HG02610 (cell line): ENCODE measurements at regions not wholly inside any gene's neighbourhood (a gene's known extent, or its start where the extent isn't known, plus 50 kb on each side); places are given as distances from the start of the nearest gene placed in this dataset.
"Not testable (repeated sequence)": the region's sequence is repeated elsewhere in the genome, so short reads cannot be mapped to it uniquely, and the experiment has no call there.

ENCODE experiments used
- ATAC-seq: cut with Tn5 transposase; IDR thresholded peaks from one replicate; pipeline ENCODE4 v1.9.1; 2021; ENCODE audit warnings: mild to moderate bottlenecking, moderate library complexity; ENCODE audit not compliant: unreplicated experiment

DNA sequence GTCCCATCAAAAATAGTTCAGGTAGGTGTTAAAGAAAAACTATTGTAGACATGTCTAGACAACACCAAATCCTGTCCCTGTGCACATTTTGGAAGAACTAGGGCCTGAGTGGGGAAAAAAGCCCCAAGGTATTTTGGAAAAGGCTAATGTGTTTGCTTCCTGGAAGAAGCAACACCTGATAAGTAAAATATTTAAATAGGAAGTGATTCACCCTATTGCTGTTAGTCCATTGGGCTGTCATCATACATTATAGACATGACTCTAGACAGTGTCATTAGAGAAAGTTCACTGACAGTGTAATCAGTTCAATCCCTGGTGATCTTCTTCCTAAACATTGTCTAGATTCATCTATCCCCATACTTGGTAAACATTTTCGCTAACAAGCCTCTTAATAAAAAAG lies 465.3 kb downstream of the CBLN4 start:
- no peak for ATAC-seq

DNA sequence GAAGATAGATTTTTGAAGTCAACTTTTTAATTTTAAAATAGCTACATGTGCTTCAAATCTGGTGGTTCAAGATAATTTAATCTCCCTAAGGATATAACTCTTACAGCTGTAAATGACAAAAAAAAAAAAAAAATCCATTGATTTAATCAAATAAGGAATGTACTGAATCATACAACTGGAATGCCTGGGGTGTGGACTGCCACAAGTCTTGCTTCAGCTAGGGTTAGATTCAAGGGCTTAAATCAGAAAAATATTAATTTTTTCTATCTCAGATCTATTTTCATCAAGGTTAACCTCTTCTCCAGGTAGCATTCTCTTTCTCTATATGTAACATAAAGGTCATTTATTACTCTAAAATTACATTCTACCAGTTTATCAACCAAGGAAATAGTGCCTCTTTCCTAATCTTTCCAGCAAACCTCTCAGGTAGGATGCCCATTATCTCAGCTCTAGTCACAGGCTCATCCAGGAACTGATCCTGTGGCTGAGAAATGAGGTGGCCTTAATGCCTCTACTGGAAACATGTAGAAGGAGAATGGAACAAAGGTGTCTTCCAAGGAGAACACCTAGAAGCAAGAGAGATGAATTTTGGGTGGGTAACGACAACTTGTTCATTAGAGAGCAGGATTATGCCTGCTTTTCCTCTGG lies 466.9 kb downstream of the CBLN4 start:
- ATAC-seq, result no peak

DNA sequence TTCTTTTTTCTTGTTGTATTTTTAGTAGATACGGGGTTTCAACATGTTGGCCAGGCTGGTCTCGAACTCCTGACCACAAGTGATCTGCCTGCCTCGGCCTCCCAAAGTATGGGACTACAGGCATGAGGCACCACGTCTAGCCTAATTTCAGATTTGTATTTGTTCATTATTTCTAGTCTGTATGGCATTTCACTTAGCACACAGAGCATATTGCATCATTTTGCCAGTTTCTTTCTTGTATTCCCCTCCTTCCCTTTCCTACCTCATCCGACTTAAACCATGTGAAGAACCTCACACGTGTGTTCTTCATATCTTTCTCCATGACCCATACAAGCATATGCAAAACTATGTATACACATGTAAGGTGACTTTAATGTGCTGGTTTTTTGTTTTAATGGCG lies 470.0 kb downstream of the CBLN4 start:
- ATAC-seq, result no peak

DNA sequence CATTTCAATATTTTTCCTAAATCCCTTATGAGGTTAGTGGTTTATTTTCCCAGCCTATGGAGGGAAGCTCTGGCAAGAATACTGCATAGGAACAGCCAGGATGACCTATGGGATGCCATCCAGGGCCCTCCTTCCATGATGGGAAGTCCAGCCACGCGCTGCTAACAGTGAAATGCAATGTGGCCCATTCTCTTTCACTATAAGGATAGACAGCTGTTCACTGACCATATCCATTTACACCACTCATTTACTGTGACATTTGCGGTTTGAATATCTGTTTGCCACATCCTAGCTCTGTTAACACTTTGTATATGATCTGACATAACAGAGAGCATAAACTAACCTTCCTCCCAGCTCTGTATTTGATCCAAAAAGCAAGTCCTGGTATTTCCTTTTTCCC lies 471.7 kb downstream of the CBLN4 start:
- ATAC-seq, result no peak

DNA sequence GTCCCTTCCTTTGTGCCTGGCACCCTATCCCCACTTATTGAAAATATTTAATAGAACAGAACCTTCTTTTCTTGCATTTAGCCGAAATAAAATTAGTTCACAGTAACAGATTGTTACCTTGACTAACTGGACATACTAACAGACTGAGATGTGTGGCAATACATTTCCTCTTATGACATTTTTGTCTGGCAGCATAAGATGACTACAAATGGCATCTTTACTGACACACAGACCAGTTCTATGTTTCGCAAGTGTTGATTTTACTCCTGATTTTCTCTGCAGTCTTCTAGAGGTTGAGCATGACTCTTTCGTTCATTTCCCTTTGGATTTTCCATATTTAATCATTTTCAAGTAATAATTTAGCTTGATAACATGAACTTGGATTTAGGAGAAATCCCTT lies 474.6 kb downstream of the CBLN4 start:
- no peak for ATAC-seq

DNA sequence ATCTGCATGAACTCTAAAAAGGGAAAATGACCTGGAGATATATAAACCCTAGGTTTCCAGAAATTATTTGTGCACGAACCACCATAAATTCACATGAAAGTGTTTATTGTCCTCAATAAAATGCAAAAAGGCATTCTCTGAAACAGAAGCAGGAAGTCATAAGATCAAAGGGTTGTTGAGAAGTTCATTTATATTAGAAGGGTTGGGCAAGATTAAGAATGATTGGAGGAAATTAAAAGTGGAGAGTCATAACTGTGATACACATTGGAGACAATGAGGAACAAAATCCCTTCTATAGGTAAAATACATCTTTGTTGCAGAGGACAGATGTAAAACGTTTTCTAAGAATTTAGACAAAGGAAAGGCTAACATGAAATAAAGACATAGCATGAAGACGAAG lies 476.8 kb downstream of the CBLN4 start:
- ATAC-seq, result no peak

DNA sequence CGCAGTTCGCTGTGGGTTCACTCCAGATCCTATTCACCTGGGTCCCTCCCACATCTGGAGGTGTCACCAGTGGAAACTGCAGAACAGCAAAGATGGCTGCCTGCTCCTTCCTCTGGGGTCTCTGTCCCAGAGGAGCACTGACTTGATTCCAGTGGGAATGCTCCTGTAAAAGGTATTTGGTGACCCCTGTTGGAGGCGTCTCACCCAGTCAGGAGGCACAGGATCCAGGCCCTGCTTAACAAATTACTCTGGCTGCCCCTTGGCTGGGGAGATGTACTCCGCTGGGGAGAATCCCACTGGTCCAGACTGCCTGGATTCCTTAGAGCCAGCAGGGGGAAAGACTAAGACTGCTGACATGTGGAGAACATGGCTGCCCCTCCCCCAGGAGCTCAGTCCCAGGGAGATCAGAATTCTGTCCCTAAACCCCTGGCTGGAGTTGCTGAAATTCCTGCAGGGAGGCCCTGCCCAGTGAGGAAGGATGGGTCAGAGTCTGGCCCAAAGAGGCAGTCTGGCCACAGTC lies 483.0 kb downstream of the CBLN4 start:
- no peak for ATAC-seq

DNA sequence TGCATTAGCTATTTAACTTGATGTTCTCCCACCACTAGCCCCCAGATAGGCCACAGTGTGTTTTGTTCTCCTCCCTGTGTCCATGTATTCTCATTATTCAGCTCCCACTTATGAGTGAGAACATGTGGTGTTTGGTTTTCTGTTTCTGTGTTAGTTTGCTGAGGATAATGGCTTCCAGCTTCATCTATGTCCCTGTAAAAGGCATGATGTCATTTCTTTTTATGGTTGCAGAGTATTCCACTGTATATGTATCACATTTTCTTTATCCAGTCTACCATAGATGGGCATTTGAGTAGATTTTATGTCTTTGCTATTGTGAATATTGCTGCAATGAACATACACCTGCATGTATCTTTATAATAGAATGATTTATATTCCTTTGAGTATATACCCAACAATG lies 487.7 kb downstream of the CBLN4 start:
- not testable (repeated sequence) for ATAC-seq

DNA sequence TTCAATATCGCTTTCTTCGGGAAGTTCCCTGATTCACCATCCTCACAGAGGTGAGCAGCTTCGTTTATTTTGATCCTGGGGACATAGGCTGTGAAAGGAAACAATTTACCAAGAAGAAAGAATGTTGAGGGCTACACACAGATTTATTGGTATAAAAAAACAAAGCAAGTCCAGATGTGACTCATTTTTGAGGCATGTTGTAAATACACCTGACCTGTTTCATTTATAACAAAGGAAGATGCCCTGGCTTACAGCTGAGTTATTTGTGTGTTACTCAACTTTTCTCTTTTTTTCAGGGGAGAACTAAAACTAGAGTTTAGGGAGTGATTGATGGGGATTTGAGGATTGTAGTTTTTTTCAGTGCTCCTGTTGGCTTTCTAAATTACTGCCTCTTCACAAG lies 489.5 kb downstream of the CBLN4 start:
- no peak for ATAC-seq

DNA sequence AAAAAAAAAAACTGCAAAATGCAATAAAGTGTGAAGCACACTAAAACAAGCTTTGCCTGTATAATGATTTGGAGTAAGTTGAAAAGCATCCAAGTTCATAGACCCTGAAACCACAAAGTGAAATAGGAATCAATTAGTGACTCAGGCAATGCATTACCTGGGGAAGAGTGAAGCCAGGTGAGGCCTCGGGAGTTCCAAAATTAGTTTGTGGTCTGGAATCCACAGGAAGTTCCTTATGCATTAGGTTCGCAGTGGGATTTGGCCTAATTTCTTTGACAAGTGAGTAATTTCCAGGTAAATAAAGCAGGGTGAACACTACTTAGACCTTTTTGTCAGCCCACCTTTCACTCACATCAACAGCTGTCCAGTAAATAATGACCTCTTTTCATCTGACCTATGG lies 490.8 kb downstream of the CBLN4 start:
- ATAC-seq, result no peak

DNA sequence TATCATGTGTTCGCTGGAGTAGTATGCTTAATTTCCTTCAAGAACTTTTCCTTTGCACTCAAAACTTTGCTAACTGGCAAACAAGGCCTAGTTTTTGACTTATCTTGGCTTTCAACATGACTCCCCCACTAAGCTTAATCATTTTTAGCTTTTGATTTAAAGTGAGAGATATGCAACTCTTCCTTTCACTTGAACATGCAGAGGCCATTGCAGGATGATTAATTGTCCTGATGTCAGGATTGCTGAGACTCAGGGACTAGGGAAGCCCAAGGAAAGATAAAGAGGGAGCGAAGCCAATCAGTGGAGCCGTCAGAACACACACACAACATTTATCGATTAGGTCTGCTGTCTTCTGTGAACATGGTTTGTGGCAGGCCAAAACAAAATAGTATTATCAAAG lies 491.4 kb downstream of the CBLN4 start:
- no peak for ATAC-seq

DNA sequence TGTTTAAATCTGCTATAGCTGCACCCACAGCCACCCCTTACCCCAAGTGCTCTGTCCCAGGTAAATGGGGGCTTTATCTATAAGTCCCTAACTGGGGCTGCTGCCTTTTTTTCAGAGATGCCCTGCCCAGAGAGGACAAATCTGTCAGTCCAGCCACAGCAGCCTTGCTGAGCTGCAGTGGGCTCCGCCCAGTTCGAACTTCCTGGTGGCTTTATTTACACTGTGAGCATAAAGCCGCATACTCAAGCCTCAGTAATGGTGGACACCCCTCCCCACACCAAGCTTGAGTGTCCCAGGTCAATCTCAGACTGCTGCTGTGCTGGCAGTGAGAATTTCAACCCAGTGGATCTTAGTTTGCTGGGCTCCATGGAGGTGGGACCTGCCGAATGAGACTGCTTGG lies 505.2 kb downstream of the CBLN4 start:
- no peak for ATAC-seq

DNA sequence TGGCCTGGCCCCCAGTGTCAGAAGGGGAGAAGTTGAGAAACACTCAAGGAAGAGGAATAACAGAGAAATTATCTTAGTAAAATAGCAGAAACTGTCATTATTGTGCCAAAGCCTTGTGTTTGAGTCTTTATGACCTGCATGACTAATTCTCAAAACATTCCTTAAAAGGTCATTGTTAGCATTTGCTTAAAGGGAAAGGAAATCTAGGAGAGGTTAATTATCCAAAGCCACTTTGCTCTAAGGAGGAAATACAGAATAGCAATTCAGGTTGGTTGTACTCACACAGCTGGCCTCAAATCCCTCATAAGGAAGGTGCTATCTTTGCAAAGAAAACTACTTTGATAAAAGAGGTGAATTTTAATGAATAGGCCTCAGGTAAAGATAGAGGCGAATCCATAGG lies 516.7 kb downstream of the CBLN4 start:
- no peak for ATAC-seq

DNA sequence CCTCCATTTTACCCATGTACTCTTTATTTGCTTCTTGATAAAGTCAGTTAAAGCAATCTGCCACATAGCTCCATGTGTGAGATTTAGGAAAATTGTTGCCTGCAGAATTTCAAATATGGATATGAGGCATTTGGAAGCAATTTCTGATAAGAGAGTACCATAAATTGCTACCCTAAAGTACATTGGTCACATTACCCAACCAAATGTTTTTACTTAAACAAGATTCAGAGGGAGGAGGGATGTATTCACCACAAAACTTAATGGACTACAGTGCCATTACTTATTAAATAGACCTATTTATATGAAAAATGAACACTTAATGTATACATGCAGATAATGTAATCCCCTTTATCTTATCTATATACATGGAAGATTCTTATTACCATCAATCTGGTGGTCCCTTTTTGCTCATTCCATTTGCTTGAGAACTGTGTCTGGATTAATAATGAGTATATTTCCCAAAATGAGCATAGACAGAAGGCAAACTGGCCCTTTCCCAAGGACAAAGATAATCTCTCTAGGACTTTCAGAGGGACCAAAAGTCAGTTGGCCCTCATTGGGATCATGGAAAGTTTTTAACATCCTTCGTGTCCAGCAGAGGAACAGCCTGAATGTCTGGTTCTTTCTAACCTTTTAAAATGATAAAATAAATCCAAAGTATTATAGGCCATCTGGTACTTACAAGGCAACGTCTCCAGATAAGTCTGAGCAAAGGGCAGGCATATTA lies 526.4 kb downstream of the CBLN4 start:
- no peak for ATAC-seq

DNA sequence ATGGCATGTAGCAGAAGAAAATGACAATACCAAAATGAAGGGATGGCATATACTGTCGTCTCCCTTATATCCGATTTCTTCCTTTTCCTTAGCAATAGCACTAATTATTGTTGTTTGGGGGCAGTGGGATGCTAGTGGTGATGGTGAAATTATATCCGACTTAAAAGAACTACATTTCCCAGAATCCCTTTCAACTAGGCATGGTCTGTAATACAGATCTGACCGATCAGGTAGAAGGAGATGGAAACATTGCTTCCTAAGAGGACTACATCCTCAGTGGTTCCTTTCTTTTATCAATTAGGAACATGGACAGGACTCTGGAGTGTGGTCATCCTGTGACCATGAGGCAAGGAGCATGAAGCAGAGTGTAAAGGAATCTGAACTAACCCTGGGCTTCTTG lies 532.6 kb downstream of the CBLN4 start:
- ATAC-seq, result no peak

DNA sequence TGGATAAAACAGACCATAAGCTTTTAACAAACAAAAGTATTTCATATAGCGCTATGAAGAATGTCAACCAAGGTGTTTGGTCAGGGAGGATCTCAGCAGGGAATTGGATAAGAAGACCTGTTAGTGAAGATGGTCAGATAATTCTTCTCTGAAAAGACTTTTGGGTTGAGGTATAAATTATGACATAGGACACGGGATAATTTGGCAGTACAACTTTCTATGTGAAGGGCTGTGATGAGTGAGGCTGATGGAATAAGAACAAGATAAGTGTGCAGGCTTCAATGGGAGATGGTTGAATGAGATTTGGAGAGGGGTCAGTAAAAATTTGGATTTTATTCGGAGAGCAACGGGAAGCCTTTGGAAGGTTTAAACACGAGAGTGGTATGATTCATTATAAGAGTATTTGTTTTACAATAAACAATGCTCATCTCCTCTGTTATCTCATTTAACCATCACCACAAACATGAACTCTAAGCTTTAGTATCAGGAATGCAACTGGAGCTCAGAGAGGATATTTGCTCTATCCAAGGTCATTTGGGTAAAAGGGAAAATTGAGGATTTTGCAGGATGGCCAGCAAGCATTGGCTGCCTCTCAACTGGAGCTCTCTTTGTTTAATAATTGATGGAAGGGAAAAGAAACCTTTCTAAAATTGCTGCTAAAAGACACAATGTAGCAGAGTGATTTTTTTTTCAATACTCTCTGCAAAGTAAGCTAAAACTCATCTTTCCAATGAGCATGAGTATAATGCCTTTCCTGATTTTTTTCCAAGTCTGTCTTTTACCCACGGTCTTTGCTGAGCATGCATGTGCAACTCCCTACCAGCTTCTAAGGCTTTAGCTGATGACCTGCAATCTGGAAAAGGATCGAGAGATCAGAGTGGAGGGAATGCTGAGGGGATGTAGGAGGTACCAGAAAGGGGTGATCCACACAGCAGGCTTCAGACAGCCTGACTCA lies 534.0 kb downstream of the CBLN4 start:
- ATAC-seq, result no peak

DNA sequence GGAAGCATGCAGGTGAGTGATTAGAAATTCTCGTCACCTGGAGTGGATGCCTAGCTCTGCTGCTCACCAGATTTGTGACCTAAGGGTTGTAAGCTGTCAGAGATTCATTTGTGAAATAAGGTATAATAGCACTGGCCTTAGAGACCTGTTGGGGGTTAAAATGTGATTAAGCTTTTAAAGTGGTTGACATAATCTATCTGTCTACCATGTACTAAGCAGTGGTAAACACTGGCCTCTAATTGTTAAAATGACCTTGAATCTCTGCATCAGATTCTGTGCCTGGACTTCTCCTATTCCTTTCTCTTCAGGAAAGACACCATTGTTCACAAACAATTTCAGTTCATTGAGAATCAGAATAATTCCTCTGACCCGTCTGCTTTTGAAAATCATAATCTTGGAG lies 536.2 kb downstream of the CBLN4 start:
- no peak for ATAC-seq

DNA sequence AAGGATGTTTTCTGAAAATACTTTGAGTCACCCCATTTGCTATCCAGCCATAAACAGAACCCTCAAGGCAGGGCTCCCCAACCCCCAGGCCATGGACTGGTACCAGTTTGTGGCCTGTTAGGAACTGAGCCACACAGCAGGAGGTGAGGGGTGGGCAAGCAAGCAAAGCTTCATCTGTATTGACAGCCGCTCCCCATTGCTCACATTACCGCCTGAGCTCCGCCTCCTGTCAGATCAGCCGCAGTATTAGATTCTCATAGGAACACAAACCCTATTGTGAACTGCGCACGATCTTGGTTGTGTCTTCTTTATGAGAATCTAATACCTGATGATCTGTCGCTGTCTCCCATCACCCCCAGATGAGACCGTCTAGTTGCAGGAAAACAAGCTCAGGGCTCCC lies 543.8 kb downstream of the CBLN4 start:
- ATAC-seq, result no peak

DNA sequence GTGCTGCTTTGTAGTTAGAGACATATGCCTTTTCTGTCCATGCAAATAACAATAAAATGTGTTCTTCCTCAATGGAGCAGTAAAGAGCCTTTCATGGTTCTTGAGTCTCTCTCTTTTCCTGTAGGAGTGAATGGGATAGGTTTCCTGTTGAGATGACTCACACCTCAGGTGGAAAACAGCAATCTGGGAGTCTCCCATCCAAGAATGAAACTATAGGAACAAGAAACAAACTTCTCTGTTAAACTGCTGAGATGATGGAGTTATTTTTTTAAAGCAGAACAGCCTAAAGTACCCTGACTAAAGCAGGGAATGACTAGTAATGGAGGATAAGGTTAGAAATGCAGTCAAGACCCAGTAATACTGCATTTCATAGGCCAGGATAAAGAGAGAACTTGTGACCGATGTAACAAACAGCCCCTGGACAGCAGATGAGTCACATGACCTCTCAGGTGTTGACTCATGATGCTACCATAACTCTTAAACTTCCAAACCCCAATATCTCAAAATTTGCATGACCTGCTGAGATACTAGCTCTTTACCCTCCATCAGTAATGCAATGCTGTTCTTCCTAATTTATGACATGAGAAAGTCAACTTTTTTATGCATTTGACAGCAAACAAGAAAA lies 548.9 kb downstream of the CBLN4 start:
- ATAC-seq, result no peak

DNA sequence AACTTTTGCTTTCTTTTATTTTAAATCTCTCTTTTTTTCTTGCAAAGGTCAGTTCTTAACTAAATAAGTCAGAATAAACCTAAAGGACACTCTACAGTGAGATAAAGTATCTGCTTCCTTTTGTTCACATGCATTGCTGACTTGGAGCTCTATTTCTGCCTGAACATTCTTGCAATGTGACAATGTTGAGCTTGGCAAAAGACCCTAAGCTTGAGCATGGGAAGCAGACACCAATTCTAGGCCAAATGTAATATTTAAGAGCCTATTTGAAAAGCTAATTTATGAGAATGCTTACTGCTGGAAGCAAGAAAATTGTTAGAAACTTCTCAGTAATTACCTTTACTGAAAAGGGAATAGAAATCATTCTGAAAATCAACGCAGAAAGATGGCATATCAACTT lies 556.2 kb downstream of the CBLN4 start:
- ATAC-seq, result no peak

DNA sequence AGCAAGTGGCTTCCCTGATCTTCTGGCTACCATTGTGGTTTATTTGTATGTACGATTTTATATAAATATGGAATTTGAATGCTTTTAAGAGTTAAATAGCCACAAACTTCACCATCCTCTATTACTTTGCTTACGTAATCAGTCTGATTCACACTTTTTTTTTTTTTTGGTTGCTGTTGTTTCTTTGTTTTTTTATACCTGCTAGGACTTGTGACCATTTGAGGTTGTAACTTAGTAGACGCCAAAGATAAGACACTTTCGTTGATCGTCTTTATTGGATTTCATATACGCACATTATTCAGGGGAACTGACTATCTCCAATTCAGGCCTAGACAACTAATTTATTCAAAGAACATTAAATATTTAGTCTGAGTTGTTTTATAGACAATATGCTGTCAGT lies 559.0 kb downstream of the CBLN4 start:
- no peak for ATAC-seq
